ENCODE measurements at regions not wholly inside any gene's neighbourhood (a gene's known extent, or its start where the extent isn't known, plus 50 kb on each side); places are given as distances from the start of the nearest gene placed in this dataset.

DNA sequence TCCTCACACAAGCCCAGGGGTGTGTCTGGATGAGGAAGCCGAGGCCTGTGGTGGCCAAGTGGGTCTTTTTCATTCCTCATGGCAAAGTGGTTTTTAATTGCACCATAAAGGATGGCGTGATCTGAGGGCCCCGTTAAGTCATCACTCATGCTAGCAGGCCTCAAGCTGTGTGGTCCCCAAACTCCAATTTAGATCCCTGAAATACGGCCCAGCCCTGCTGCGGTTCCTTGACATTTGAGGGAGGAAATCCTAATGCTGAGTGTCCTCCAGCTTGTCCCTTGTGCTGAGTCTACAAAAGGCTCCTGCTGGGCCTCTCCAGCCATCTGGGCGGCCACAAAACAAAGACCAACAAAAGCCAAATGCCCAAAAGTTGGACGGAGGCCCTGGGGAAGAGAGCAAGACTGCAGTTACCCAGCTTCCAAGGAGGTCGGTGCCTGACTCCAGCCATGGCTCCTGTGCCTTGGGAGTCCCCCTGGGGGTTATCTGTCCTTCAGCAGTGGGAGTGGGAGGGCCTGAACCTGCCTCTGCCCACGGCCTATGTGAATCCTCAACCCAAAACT, 162.3 kb upstream of the PDE10A start:
- no peak for DNase-seq (ENCODE audit: low read depth in 2 of 2)

DNA sequence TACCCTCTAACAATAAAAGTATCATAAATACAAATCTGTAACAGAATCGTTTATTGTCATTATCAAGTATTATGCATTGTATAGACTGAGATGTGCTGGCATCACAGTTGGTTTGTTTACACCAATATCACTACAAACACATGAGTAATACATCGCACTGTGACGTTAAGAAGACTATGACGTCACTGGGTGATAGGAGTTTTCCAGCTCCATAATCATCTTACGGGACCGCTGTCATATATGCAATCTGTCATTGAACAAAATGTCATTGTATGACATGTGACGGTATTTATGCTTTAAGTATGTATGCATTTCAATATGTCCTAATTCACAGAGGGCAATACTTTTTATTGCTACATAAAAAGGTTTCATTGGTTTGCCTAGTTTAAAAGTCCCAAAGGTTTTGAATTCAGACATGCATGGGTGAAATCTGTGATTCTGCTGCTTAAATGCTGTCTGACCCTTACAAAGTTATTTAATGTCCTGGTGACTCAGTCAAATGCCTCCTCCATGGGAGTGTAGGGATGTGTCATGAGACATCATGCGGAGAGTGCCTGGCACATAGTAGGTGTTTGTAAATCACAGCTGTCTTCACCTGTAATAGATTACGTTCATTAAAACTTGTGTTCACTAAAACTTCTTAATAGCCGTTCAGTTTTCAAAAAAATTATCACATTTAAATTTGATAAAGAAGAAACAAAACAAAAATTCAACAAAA, 160.7 kb upstream of the PDE10A start:
- DNase-seq (ENCODE audit: low read depth in 2 of 2) = no peak

DNA sequence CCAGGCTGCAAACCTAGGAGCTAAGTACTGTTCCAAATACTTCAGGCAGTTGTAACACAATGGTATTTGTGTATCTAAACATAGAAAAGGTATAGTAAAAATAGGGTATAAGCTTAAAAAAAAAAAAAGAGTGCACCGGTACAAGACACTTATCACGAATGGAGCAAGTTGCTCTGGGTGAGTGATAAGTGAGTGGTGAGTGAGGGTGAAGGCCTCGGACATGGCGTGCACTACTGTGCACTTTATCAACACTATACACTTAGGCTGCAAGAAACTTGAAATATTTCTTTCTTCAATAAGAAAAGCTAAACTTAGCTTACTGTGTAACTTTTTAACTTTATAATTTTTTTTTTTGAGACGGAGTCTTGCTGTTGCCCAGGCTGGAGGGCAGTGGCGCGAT, 159.5 kb upstream of the PDE10A start:
- no peak for DNase-seq (ENCODE audit: low read depth in 2 of 2)

DNA sequence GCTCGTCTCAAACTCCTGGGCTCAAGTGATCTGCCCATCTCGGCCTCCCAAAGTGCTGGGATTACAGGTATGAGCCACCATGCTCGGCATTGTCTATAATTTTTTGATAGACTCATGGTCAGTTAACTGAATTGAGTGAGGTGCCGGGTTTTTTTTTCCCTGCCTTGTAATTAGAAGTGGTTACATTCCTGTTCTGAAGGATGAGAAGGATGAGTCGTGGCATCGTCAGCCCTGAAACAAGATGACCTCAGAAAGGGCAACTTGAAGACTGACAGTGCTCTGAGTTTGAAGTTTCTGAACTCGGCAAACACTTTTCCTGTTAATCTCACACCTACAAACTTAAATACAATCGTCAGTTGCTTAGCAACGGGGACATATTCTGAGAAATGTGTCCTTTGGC, 158.7 kb upstream of the PDE10A start:
- DNase-seq (ENCODE audit: low read depth in 2 of 2) = no peak

DNA sequence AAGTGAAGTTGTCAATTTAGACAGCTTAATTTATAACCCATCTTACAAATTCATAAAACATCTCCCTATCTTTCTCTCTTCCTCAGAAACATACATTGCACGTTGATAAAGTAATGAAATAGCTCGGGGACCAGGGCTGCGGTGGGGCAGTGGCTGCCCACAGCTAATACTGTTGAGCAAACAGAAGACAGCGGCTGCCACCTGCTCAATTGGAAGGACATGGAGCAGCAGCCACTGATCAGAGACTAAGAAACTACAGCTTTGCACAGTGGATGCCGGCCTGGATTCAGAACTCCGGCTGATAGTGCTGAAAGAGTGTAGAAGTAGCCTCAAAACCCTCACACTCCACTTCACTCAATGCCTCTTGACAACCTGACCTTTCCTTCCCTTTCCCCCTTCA, 157.9 kb upstream of the PDE10A start:
- DNase-seq (ENCODE audit: low read depth in 2 of 2) = no peak

DNA sequence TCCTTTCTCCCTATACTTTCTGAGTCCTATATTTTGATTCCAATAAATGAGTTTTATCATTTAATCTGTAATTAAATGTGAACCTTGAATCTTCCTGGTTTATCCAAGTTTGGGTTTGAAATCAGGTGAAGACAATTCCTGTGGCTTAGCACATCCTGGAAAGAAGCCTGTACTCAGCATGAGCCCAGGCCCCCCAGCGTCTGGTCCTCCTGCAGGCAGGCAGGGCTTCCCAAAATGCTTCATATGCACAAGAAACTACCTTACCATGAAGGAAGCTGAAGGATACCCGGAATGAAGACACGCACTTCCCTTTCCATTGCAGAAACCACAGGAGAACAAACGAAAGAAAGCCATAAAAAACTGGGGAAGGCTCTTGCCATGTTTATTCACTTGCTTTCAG, 157.4 kb upstream of the PDE10A start:
- no peak for DNase-seq (ENCODE audit: low read depth in 2 of 2)

DNA sequence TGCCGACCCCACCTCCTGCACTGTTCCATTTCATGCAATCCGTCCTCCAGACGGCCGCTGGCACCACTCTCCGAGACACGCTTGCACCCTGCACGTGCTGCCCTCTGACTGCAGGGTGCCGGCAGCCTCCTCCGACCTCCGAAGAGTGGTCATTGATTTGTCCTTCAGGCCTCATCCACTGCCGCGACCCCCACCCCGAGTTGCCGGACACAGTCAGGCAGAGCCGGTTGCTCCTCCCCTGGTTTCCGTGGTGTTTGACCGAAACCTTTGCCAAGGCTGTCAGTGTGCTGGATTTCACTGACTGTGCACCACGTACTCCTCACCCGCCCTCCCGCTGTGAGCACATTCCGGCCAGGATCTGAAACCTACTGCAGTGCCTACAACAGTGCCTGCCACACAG, 156.4 kb upstream of the PDE10A start:
- no peak for DNase-seq (ENCODE audit: low read depth in 2 of 2)

DNA sequence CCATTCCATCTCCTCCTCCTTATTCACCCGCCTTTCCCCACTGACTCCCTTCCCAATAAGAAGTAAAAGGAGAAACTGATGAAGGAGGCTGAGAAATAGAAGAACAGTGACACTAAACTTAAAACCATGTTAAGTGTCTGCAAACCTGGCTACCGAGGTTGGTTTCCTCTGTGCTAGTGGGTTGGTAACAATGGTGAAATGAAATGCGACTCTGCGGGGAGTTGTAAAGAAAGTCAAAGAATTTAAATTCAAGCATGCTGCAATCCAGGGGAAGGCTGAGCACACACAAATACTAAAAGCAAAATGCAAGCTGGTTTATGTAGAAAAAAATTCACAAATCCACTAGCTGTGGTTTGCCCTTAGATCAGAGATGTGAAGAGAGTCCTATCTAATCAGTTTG, 155.2 kb upstream of the PDE10A start:
- no peak for DNase-seq (ENCODE audit: low read depth in 2 of 2)

DNA sequence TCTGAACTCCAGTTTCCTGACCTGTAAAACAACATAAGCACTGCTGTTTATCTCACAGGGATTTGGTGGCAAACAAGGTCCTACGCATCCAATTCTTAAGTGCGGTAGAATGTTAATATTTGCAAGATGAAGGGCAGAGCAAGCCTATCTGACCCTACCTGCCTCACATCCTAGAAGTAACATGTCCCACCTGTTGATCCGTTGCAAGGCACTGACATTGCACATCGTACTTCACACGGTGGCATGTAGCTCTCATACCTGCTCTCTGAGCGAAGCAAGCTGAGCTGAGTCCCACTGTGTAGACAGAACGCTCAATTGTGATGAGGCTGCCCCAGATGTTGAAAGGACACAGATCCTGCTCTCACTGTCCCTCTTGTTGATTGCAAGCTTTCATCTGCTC, 154.7 kb upstream of the PDE10A start:
- no peak for DNase-seq (ENCODE audit: low read depth in 2 of 2)

DNA sequence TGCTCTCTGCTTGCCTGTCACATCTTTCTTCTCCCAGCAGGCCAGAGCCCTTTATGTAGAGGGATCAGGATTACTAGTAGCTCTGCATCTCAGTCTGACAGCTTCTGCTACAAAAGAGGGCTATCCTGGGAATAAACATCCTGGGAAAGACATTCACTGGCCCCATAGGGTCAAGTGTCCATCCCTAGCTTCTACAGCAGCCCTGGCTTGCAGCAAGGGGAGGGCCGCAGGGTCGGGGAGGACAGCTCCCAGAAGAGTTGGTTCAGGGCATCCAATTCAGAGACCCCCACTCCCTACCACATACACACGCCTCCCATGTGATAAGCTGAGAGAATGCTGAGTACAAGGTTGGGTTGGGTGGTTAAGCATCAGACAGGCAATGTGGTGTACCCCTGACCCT, 154.1 kb upstream of the PDE10A start:
- no peak for DNase-seq (ENCODE audit: low read depth in 2 of 2)

DNA sequence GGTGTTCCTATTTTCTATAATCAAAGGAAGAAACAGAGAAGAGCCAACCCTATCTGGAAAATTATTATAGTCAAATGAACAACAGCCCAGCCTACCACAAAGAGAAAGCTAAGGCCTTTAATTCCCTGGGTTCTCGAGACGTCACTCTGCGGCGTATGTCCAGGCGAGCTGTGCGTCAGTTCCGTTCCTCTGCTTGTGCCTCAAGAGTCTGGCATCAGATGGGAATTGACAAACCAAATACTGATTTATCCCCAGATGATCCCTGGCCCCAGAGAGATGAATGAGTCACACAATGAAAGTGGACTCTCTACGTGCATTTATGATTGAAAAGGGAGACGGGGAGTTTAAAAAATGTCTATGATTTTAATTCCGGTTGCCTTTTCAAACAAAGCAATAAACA, 151.6 kb upstream of the PDE10A start:
- no peak for DNase-seq (ENCODE audit: low read depth in 2 of 2)

DNA sequence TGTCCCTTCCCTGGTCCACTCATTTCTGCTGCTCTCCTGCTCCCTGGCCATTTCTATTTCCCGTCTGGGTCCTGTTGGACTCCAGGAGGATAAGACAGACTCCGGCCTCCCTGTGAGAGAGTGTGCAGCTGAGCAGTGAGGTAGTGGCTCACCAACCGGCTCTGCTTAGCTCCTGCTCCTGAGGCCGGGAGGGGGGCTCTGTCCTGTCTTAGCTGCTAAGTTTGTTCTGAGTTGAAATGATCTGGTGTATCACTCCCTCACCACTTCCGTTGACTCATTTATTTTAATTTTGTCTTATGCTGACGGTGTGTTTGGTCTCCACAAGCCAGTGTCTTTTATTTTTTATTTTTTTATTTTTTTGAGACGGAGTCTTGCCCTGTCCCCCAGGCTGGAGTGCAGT, 148.5 kb upstream of the PDE10A start:
- no peak for DNase-seq (ENCODE audit: low read depth in 2 of 2)

DNA sequence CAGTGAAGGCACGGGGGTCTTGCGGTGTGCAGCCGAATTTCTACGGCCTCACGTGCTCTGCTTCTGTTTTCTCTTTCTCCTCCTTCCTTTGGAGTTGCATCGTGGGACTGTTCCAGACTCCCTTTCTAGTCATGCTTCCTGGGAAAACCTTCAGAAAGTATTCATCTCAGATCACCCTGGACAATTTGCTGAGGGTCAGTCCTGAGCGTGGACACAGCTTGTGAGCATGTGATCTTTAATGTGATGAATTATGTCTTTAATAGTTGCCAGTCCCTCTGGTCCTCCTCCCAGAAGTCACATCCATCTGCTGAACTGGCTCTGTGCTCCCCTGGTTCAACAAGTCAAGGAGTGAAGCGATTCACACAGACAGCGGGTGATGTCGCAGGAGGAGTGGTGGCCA, 145.0 kb upstream of the PDE10A start:
- DNase-seq (ENCODE audit: low read depth in 2 of 2) = no peak

DNA sequence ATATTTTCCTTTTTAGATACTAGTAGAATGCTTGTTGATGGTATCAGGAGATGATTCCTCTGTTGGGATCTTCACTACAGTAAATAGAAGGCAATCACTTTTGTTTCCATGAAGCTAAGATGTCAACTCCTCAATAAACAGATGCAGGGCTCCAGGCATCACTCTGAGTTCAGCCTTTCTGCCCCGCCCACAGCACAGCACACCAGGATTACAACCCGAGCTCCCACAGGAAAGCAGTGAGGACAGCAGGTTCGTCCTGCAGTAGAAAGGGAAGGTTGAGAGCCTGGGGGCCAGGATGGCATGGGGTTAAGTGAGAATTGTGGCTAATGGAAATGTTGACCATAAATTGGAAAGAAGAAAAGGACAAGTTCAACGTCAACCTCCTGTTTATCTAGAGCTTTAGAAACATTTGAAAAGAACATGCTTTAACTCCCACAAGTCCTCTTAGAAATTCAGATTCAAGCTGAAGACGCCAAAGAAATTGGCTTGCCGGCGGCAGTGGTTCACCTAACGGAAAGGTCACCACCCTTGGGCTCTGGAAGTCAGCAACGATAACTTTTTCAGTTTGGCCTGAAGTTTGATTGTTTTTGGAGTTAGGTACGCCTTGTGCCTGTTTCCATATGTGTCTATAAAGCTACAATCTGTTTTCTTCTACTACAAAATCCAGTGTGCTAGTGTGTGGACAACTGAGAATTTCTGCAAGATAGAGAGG, 144.4 kb upstream of the PDE10A start:
- no peak for DNase-seq (ENCODE audit: low read depth in 2 of 2)

DNA sequence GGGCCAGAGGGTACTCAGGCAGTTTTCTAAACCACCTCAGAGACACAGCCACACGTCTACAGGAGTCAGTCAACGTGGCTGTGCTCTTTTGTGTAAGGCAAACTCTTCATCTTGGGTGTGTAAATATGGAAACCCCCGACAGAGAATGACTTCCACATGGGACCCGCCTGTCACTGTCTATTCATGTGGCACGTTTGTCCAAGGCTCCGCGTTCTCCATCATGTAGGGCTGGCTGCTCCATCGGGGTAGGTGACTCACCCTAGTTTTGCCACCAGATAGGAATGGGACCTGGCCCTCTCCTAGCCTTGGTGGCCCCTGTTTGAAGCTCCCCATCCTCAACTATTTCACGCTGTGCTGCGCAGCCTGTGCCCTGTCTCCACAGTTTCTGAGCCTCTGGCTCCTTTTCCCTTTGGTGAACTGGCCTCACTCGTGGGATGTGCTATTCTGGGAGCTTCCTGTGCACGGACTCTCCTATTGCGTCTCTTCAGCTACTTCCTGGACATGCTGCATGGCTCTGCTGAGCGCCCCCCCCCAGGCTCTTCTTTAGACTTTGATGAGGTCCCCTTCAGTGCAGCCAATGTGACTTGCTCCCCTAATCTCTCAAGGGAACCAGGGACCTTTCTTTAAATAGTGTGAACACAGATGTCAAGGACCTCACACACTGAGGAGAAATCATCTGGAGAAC, 143.2 kb upstream of the PDE10A start:
- no peak for DNase-seq (ENCODE audit: low read depth in 2 of 2)

DNA sequence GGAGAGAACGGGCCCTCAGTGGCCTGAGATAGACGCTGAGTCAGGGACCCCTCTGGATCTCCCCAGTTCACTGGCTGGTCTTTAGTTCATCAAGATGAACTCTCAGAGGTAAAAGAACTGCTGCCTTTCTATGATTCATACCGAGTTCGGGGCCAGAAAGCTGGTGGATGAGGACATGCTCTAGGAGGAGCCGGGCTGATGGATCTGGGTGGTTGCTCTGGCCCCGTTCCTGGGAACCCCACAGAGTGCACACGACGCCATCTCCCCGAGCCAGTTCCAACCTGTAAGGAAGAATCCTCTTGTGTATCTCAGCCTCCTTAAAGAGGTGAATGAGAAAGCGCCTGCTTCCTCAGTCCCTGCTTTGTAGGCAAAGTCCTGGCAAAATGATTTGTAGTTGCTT, 142.6 kb upstream of the PDE10A start:
- DNase-seq (ENCODE audit: low read depth in 2 of 2) = no peak

DNA sequence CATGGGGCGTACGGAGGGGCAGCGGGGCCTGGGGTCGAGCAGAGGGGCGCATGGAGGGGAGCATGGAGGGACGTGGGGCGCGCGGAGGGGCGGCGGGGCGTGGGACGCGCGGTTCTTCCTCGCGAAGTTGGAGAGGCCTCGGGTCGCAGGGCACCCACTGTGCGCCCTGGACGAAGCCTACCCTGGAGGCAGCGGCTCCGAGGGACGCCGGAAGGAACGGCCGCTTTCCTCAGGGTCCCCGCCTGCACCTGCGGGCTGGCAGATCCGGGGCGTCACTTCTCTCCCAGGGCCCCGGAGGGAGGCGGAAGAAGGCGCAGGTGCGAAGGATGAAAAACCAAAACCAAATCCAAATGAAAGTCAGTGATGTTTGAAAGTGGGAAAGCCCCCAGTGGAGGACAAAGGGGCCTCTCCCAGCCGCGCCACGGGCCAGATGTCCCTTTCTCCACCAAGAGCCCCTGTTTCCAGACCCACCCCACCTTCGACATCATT, 142.1 kb upstream of the PDE10A start:
- no peak for DNase-seq (ENCODE audit: low read depth in 2 of 2)

DNA sequence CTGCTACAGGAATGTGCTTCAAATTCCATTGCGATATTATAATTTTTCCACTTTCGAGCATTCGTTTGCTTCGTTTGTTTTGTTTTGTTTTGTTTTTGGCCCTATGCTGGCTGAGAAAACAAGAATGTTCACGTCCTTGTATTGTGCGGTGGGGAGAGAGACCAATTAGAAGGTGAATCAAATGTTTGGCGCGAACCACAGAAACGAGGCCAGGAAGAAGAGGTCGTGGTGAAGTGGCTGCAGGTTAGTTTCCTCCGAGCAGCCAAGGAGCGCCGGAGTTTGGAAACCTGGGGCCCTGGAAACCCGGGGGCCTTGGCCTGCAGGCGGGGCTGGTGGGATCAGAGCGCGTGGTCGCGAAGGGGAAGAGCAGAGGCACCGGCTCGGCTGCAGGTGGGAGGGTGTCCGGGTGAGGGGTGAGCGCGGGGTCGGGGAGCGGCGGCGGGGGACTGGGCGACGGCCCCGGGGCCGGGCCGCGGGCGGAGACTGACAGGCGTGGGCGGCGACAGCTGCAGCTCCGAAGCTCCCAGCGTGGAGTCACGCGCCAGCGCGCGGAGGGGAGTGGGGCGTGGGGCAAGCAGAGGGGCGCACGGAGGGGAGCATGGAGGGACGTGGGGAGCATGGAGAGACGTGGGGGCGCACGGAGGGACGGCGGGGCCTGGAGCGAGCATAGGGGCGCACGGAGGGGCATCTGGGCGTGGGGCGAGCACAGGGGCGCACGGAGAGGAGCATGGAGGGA, 141.5 kb upstream of the PDE10A start:
- DNase-seq (ENCODE audit: low read depth in 2 of 2) = no peak

DNA sequence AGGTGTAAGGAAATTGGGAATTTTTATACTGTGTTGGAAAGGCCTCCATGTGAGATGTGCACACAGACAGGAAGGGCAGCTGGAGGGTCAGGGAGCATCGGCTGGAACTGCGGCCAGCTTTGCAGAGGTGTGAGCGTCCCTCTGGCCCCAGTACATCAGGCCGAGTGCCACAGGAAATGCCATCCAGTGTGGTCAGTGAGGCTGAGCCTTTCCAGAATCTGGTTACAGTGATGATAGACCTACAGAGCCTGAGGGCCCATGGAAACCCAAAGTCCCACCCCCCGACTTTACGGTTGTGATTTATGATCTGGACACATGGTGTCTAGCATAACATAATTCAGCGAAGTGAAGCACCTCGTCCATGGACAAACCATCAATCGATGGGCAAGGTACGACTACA, 137.3 kb upstream of the PDE10A start:
- no peak for DNase-seq (ENCODE audit: low read depth in 2 of 2)

DNA sequence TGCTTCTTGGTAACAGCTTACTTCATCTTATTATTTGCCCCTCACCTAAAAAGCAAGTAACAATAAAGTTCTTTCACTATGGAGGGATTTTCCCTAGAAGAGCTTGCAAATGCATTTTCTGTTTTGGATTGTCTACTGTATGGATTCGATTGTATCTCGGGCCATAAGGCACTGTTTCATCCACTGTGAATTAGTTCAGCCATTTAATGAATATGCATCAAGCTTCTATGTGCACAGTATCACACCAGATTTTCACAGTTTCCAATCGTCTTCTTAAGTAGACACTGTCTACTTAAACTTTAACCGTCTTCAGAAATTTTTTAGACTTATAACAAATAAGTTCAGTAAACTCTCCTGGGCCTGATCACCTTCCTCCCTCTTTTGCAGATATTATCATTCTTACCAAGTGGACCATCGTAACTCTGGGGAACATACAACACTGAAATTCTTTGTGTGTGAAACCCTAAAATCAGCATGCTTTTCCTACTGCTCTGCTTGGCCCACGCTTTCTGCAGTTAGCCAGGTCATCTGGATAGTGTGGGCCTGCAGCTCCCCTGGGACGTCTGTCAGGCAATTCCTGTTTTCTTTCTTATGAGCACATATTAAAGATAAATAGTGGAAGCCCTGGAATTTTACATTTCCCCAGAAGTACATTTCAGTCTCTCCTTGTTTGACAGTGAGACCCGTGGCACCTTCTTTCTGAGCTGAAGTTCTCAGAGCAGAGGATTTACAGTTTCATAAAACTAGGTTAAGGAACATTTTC, 136.5 kb upstream of the PDE10A start:
- peak in 1 of 2 experiments; percentile 7 for DNase-seq (ENCODE audit: low read depth in 2 of 2)

DNA sequence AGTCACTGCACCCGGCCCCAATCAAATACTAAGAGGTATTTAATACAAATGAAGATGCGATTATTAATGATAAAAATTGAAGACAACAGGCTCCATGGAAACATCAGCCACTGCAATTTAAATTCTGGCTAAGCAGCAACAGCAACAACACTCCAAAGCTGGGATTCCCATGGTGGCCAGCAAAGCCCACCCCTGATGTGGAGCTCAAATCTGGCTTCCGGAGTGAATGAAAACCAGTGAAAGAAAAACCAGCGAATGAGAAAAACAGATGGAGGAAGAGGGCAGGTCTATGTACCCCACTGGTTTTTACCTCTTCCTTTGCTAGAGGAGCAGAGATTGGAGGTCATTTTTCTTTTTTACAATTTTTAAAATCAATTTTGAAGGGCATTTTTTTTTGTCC, 135.9 kb upstream of the PDE10A start:
- DNase-seq (ENCODE audit: low read depth in 2 of 2) = no peak
